ENCODE measurements at regions not wholly inside any gene's neighbourhood (a gene's known extent, or its start where the extent isn't known, plus 50 kb on each side); places are given as distances from the start of the nearest gene placed in this dataset.

- DNase-seq = no peak
These were observed 1228.2 kb upstream of the CITED2 start for GRCh38 chr6:140602431-140603248.

GRCh38 chr6:140601021-140601808, 1226.8 kb upstream of the CITED2 start:
- no peak for DNase-seq

DNA sequence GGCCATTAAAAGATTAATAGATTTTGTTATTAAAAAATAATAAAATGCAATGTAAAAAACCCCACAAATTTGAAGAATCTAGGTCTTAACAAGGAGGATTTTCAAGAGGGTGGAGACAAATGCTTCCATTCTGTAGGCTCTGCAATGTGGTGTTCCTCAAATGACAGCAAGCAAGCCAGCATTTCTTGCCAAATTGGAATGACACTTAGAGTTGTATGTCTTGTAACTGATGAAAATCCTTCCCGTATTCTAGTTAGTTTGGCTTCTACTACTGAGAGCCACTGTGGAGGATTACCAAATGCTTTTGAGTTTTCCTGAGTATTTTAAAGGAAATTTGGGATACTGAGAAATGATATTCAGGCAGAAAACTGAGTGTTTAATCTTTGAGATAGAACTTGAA, 1225.5 kb upstream of the CITED2 start:
- no peak for DNase-seq

DNA sequence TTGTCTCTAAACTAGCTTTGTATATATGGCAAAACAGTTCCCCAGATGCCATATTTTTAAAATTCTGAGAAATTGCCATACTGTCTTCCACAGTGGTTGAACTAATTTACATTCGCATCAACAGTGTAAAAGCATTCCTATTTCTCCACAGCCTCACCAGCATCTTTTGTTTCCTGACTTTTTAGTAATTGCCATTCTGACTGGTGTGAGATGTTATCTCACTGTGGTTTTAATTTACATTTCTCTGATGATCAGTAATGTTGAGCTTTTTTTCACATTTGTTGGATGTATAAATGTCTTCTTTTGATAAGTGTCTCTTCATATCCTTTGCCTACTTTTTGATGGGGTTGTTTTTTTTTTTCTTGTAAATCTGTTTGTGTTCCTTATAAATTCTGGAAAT, 1222.7 kb upstream of the CITED2 start:
- no peak for DNase-seq

DNA sequence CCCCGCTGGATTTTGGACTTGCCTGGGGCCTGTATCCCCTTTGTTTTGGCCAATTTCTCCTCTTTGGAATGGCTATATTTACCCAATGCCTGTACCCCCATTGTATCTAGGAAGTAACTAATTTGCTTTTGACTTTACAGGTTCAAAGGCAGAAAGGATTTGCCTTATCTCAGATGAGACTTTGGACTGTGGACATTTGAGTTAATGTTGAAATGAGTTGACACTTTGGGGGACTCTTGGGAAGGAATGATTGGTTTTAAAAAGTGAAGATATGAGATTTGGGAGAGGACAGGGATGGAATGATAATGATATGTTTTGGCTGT, 1220.3 kb upstream of the CITED2 start:
- no peak for DNase-seq

GRCh38 chr6:140592877-140593276, 1218.4 kb upstream of the CITED2 start:
- DNase-seq = no peak

DNA sequence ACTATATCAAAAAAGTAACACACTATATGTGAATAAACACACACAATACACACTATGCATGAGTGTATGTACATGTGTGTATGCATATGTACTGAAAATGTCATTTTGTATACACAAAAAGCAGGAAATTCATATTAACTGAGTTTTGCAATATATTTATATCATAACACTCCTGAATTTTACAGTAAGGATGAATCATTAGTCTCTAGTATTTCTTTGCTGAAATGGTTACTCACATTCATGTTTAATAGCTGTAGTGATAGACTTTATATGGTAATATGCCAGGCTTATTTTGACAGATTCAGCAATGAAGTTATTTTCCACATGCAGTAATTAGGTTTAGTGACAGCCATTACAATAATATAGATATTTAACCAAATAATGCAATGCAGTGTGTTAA, 1216.2 kb upstream of the CITED2 start:
- no peak for DNase-seq

- DNase-seq = peak; percentile 43
These were observed 1212.1 kb upstream of the CITED2 start for GRCh38 chr6:140586426-140587061.

DNA sequence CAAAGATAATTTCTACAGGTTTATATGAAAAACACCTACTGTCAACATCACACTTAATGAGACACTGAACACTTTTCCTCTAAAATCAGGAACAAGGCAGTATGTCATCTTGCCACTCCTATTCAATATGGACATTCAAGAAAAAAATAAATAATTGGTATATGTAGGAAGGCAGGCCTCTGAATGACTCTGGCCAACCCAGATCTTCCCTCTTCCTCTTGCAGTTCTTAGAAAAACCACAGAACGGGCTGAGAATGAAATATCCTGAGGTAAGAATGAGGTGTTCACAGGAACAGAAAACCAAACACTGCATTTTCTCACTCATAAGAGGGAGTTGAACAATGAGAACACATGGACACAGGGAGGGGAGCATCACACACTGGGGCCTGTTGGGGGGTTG, 1207.2 kb upstream of the CITED2 start:
- DNase-seq = no peak

DNA sequence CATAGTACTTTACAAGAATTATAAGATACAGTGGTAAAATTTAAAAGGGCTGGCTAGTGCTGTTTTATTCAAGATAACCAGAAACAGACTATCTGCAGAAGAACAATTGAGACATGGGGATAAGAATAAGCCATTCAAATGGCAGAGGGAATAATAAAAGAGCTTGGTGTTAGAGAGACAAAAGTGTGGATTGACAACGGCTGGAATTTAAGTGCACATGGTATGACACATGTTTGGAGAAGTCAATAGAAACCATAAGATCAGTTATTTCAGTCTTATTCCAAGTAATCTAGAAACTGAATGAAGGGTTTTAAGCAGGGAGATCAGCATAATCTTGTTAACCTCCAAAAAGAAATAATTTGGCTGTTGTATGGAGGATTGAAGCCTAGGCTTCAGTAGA, 1205.5 kb upstream of the CITED2 start:
- DNase-seq = no peak

DNA sequence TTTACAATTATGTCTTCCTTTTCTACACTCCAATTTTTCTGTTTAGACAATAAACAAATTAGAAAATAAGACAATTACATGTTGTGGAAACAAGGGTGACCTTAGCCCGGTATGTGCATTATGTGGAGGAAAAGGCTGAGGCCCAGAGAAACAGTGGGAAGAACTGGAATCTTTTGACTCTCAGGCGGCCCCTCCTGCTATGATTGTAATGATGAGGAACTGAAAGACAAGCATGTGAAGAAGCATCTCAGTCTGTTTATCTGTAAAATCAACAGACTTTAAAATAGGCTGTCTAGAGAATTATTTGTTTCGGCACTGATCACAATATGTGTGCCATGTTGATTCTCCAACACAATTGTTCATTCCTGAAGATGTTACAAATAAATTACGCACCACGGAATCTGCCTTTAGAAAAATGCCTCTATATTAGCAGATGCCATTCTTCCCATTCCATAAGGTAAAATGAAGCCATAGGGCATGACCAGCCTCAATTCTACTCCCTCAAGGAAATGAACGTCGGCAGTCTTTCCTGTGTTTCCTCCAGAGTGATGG, 1201.6 kb upstream of the CITED2 start:
- DNase-seq = no peak

- no peak for DNase-seq
These were observed 1198.4 kb upstream of the CITED2 start for GRCh38 chr6:140572867-140573266.

DNA sequence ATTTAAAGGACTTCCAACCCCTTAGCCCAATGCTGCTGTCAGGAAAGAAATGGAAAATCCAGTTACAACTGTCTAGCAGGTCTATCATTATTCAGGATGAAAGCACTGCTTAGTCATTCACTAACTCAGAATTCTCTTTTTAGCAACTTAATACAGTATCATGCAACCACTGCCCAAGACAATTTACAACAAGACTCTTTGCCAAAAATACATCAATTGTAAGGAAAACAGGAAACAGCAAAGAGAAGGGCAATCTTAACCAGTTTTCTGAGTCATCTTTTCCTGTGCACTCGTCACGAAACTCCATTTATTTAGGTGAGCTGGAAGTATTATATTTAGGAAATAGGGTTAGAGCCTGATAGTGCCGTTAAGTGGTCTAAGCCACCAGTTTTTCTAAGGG, 1197.7 kb upstream of the CITED2 start:
- no peak for DNase-seq

DNA sequence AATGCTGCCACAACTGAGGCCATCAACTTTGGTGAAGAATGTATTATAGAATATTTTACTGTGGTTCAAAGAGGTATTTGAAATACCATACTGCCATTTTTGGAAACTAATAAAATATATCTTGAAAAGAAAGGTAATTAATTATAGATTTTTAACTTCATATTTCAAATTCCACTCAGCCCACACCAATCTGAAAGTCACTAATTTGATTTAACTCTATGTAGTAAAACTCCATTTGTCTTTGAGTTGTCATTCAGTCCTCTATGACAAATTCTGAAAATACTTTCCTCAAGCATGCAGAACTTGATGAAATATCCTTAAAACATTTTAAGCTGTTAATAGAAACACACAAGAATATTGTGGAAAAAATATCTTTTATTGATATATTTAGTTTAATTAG, 1196.7 kb upstream of the CITED2 start:
- no peak for DNase-seq

- no peak for DNase-seq
These were observed 1193.0 kb upstream of the CITED2 start for GRCh38 chr6:140567466-140567865.

- DNase-seq = no peak
These were observed 1192.4 kb upstream of the CITED2 start for GRCh38 chr6:140566781-140567277.

- DNase-seq = no peak
These were observed 1189.3 kb upstream of the CITED2 start for GRCh38 chr6:140563728-140564127.

DNA sequence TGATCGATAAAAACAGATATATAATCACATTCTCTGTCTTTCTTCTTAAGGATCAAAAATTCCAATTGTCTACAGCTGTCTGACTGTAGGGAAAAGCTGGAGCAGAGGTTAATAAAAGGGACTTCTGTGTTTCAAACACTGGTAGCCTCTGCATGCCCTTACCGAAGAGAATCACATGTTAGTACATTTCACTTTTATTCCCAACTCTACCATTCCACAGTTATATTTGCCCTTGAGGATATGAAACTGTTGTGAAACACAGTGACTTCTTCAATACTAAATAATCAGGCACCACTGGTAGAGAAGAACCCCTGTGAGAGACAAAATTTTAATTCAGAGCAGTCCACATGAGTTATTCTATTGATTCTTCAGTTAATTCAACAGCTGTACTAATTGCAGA, 1187.3 kb upstream of the CITED2 start:
- no peak for DNase-seq

DNA sequence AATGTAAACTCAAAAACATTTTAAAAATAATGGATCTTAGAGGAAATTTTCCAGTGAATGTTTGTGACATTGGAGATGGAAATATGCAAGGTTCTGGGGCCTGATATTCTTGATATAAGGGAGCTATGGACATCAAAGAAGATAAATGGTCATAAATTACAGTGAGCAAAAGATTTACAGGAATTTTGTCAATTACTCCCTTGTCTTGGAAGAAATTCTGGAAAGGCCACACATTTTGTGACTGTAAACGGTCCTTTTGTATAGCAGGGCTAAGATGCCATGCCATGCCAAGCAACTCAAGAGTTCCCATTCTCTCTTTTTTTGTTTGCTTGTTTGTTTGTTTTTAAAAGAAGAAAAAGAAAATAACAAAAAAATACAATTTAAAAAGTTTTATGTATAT, 1186.2 kb upstream of the CITED2 start:
- no peak for DNase-seq

DNA sequence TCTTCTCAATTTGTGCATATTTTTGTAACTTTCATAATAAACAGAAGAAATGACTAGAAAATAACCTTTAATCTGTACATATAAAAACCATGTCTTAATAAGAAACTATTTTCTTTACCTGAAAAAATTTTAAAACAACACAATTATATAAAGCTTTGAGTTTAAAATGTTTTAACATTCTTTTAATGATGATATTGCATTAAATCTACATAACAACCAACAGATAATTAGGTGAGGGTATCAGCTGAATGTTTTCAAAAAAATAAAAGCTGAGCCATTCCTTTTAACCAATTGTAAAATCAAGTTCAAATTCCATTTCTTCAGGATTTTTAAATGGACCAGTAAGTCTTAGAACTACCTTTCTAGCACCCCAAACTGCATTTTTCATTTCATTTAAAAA, 1185.0 kb upstream of the CITED2 start:
- no peak for DNase-seq

DNA sequence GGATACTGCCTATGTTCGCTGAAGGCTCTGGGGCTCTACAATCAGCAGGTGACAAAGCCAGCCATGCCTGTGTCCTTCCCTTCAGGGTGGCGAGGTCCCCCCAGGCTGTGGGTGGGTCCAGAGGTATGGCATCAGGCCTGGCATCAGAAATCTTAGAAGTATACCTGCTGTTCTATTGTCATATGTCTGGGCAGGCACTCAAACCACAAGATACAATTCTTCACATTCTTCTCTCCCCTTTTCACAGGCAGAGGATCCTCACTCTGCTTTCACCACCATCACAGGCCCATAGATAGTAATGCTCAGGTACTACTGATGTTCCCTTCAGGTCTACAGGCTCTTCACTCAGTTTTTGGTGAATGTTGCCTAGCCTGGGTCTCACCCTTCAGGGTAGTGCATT, 1180.0 kb upstream of the CITED2 start:
- no peak for DNase-seq

DNA sequence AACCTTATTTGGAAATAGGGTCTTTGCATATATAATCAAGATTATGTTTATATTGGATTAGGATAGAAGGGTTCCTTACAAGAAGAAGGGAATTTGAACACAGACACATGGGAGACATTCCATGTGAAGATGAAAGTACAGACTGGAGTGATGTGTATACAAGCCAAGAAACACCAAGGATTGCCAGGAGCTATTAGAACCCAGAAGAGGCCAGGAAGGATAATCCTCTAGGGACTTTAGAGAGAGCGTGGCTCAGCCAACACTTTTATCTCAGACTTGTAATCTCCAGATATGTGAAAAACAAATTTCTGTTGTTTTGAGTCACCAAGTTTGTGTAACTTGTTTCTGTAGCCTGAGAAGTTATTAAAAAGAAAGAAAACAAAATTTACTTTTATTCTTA, 1173.9 kb upstream of the CITED2 start:
- DNase-seq = no peak

DNA sequence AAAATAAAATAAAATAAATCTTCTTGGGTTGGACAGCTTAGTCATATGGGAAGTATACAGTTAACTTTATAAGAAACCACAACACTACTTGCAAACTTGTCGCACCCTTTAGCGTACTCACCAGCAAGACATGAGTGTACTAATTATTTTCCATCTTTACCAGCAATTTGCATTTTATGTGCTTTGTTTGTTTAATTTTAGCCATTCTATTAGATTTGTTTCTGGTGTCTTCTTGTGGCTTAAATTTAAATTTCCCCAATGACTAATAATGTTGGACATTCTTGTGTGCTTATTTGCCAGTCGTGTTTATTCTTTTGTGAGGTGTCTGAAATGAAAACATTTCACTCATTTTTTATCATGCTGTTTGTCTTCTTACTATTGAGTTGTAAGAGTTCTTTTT, 1172.2 kb upstream of the CITED2 start:
- no peak for DNase-seq

DNA sequence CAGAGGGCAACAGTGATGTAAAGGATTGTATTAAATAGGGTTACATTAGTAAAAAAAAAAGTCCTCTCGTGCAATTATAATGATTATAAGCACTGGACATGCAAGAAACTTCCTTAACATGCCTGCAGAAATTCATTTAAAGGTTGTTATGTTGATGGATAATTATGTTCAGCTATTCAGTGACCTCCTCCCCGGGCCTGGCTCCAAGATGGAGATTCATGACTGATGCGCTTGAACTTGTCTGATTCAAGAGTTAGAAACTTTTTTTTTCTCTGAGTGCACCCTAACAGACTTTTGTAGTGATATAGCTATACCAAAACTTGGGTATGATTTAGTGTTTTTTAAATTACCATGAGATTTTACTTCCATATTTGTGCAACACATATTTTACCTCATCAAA, 1170.0 kb upstream of the CITED2 start:
- no peak for DNase-seq

Data from NCI-H2029 (cell line).